Thoracic aorta (tissue), 2 donors: ENCODE measurements at regions not wholly inside any gene's neighbourhood (a gene's known extent, or its start where the extent isn't known, plus 50 kb on each side); places are given as distances from the start of the nearest gene placed in this dataset.

ENCODE experiments used
- ATAC-seq: fragments of 150-250 bp; one replicate; pipeline ENCODE4 v1.8.0; 2017; ENCODE audit warnings: low read depth; ENCODE audit not compliant: insufficient number of reproducible peaks, low FRiP score
- DNase-seq: peaks from one replicate; pipeline ENCODE4 v3.0.0-alpha.2; 2020; ENCODE audit warnings: low spot score
- H3K27ac ChIP-seq, 2 donors: fragments of 200-600 bp; sonication (generic); 1 replicate in 1 of 2; 2 replicates in 1 of 2; pipeline ENCODE4 v1.5.1; 2016; ENCODE audit warnings: mild to moderate bottlenecking in 2 of 2, moderate library complexity in 2 of 2
- H3K27me3 ChIP-seq: fragments of 200-600 bp; sonication (generic); replicated peaks from 2 replicates; pipeline ENCODE4 v1.6.0; 2016; ENCODE audit warnings: mild to moderate bottlenecking; ENCODE audit not compliant: insufficient read depth
- H3K36me3 ChIP-seq: fragments of 200-600 bp; sonication (generic); one replicate; pipeline ENCODE4 v1.5.1; 2016
- H3K4me1 ChIP-seq, 2 donors: fragments of 200-600 bp; sonication (generic); 1 replicate in 1 of 2; 2 replicates in 1 of 2; pipeline versions ENCODE4 v1.5.1 to v1.6.0; 2016; ENCODE audit warnings: low read depth in 2 of 2, mild to moderate bottlenecking in 1 of 2; ENCODE audit not compliant: control insufficient read depth in 1 of 2
- H3K4me3 ChIP-seq: fragments of 200-600 bp; sonication (generic); 2 replicates; pipeline ENCODE4 v1.5.1; 2016; ENCODE audit warnings: mild to moderate bottlenecking
- H3K9me3 ChIP-seq: fragments of 200-600 bp; sonication (generic); 2 replicates; pipeline ENCODE4 v1.5.1; 2016
- CTCF ChIP-seq: fragments of 200-600 bp; sonication (generic); IDR thresholded peaks from one replicate; pipeline ENCODE4 v1.5.1; 2019; ENCODE audit warnings: antibody characterized with exemption

GRCh38 chr16:13672196-13672595, 247.8 kb upstream of the ERCC4 start:
- H3K27ac ChIP-seq = no peak overlapping the region
- H3K36me3 ChIP-seq = no peaks in the 10 kb centered on the region
- H3K4me1 ChIP-seq = no peaks in the 10 kb centered on the region
- ATAC-seq (no peak), DNase-seq (no peak)
- no peak overlapping the region for H3K4me3 ChIP-seq
- H3K27me3 ChIP-seq = no peaks in the 10 kb centered on the region
- TF ChIP-seq CTCF = no peak
- no peaks in the 10 kb centered on the region for H3K9me3 ChIP-seq

DNA sequence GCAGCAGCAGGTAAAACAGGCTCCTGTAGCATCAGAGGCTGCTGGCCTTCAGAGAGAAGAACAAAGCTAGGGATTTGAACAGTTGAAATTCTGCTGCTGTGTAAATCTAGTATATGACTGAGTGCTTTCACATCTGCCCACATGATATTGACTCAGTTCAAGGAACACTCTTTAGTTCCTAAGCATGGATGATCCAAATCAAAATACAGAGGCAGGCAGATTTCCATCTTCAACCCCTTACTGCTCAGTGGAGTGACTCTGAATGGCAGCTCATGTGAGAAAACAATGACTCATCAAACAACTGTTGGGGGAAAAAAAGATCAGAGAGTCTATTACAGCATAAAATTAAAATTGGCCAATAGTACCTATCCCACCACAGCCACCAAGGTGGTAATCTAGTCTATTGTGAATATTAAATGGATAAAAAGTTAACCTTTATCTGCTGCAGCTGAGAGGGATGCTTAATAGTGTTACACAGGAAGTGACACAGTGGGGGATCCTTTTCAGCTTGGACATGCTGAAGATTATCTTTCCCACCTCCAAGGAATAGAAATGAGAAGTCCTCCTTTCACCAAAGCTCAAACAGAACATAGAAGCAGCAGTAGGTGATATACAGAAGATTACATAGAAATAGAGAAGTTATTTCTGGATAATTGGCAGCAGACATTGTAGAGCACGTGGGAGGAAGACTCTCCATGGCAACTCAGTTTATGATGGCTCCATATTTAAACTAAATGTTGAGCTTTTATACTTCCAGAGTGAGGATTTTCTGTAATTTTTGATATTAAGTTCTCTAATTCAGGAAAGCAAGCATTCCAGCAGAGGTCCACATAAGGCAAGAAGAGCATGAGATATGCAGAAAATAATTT, 239.7 kb upstream of the ERCC4 start:
- TF ChIP-seq CTCF = no peak
- no peak overlapping the region for H3K4me3 ChIP-seq
- H3K4me1 ChIP-seq = no peaks in the 10 kb centered on the region
- ATAC-seq (no peak), DNase-seq (no peak)
- H3K27ac ChIP-seq = no peak overlapping the region
- H3K36me3 ChIP-seq = no peaks in the 10 kb centered on the region
- H3K9me3 ChIP-seq = no peaks in the 10 kb centered on the region
- no peaks in the 10 kb centered on the region for H3K27me3 ChIP-seq

DNA sequence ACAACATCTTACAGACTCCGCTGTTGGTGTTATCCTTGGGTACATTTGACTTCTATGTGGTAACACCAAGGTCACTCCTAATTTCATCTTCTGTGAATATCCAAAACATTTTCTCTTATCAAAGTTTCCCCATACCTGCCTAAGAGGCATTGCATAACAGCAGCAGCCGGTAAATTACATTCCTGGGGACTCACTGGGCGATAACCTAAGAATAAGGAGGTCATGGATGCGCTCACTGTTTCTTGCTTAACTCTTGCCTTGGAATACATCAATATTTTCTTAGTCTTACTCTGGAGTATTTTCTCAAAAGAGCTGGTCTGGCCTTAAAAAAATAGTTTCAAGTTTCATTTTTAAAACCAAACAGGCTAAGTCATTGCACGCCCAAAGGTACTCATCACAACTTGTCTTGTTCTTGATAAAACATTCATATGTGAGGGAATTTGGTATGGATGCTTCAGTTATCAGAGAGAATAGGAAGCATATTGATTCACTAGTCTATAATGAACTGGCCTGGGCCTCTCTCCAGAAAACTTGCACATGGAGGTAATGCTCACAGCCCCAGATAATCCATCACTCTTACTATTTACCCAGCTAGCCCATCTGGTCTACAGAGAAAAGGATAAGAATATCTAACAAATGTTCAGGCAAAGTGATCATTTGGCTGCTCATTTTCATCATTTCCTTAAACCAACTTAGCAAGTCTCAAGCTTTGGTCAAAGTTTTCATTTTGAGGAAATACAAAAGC, 235.0 kb upstream of the ERCC4 start:
- TF ChIP-seq CTCF = no peak
- Histone ChIP-seq H3K9me3 (no peaks in the 10 kb centered on the region), H3K4me3 (no peak overlapping the region), H3K36me3 (no peaks in the 10 kb centered on the region), H3K27ac (no peak overlapping the region), H3K27me3 (no peaks in the 10 kb centered on the region), H3K4me1 (no peaks in the 10 kb centered on the region)
- ATAC-seq (no peak), DNase-seq (no peak)

- Histone ChIP-seq H3K27me3 (no peaks in the 10 kb centered on the region), H3K27ac (no peak overlapping the region), H3K9me3 (peaks cover 16% of the 10 kb centered on the region), H3K36me3 (no peaks in the 10 kb centered on the region), H3K4me1 (no peaks in the 10 kb centered on the region), H3K4me3 (no peak overlapping the region)
- TF ChIP-seq CTCF = no peak
- DNase-seq (no peak), ATAC-seq (no peak)
These were observed 223.9 kb upstream of the ERCC4 start for GRCh38 chr16:13696017-13696416.

DNA sequence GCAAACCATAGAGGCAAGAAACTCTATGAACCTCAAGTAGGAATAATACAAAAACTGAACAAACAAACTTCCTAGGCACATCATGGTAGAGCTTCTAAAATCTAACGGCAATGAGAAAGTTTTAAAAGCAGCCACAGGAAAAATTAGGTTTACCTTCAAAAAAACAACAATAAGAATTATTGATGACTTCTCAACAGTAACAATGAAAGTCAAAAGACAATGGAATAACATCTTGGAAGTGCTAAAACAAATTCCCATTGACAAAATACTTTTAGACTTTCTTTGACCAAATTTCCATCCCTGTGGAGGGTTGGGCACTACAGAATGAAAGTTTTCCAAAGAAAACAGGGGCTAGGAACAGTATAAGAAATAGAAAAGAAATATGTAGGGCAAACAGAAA, 222.9 kb upstream of the ERCC4 start:
- DNase-seq (no peak), ATAC-seq (no peak)
- H3K4me1 ChIP-seq = peaks cover 0 to under 1% of the 10 kb centered on the region in 2 donors
- no peak overlapping the region for H3K27ac ChIP-seq
- no peak overlapping the region for H3K4me3 ChIP-seq
- H3K36me3 ChIP-seq = no peaks in the 10 kb centered on the region
- H3K9me3 ChIP-seq = peaks cover 16% of the 10 kb centered on the region
- TF ChIP-seq CTCF = no peak
- H3K27me3 ChIP-seq = no peaks in the 10 kb centered on the region
